ENCODE measurements at regions not wholly inside any gene's neighbourhood (a gene's known extent, or its start where the extent isn't known, plus 50 kb on each side); places are given as distances from the start of the nearest gene placed in this dataset.
"Not testable (repeated sequence)": the region's sequence is repeated elsewhere in the genome, so short reads cannot be mapped to it uniquely, and the experiment has no call there.

- DNase-seq, result no peak
These were observed 454.5 kb downstream of the HINT1 start for GRCh38 chr5:130710596-130710995.

GRCh38 chr5:130708754-130709153, 456.3 kb downstream of the HINT1 start:
- DNase-seq, result no peak

- DNase-seq, result no peak
These were observed 458.4 kb downstream of the HINT1 start for GRCh38 chr5:130706696-130707095.

GRCh38 chr5:130705368-130705767, 459.7 kb downstream of the HINT1 start:
- DNase-seq, result no peak

- DNase-seq, result no peak
These were observed 471.5 kb downstream of the HINT1 start for GRCh38 chr5:130693509-130693908.

- no peak for DNase-seq
These were observed 472.3 kb downstream of the HINT1 start for GRCh38 chr5:130692770-130693169.

GRCh38 chr5:130689831-130690230, 475.2 kb downstream of the HINT1 start:
- DNase-seq, result no peak

GRCh38 chr5:130687085-130687733, 477.8 kb downstream of the HINT1 start:
- no peak for DNase-seq

- no peak for DNase-seq
These were observed 486.4 kb downstream of the HINT1 start for GRCh38 chr5:130678637-130679036.

GRCh38 chr5:130666462-130666861, 498.6 kb downstream of the HINT1 start:
- no peak for DNase-seq

GRCh38 chr5:130652176-130652575, 512.9 kb downstream of the HINT1 start:
- no peak for DNase-seq

- DNase-seq, result no peak
These were observed 513.6 kb downstream of the HINT1 start for GRCh38 chr5:130651440-130651839.

GRCh38 chr5:130643321-130643720, 521.7 kb downstream of the HINT1 start:
- DNase-seq, result no peak

- DNase-seq, result no peak
These were observed 522.6 kb downstream of the HINT1 start for GRCh38 chr5:130642461-130642860.

- no peak for DNase-seq
These were observed 537.9 kb downstream of the HINT1 start for GRCh38 chr5:130627145-130627544.

GRCh38 chr5:130624805-130625204, 540.3 kb downstream of the HINT1 start:
- no peak for DNase-seq

GRCh38 chr5:130616161-130616560, 548.9 kb downstream of the HINT1 start:
- DNase-seq, result no peak

GRCh38 chr5:130605234-130605633, 559.8 kb downstream of the HINT1 start:
- DNase-seq, result no peak

GRCh38 chr5:130596647-130597046, 568.4 kb downstream of the HINT1 start:
- DNase-seq, result not testable (repeated sequence)

- no peak for DNase-seq
These were observed 584.8 kb downstream of the HINT1 start for GRCh38 chr5:130580264-130580663.

- DNase-seq, result no peak
These were observed 586.7 kb downstream of the HINT1 start for GRCh38 chr5:130578354-130578753.

GRCh38 chr5:130571076-130571475, 594.0 kb downstream of the HINT1 start:
- DNase-seq, result no peak

- DNase-seq, result no peak
These were observed 596.3 kb downstream of the HINT1 start for GRCh38 chr5:130568791-130569190.

GRCh38 chr5:130555429-130555828, 609.6 kb downstream of the HINT1 start:
- no peak for DNase-seq

GRCh38 chr5:130550562-130550928, 614.5 kb downstream of the HINT1 start:
- no peak for DNase-seq

Data from KG1 (cell line).